IMR-90 (cell line): ENCODE measurements at regions not wholly inside any gene's neighbourhood (a gene's known extent, or its start where the extent isn't known, plus 50 kb on each side); places are given as distances from the start of the nearest gene placed in this dataset.

Experiments used
- ATAC-seq: fragments of 200-7000 bp; cut with Tn5 transposase; 2 replicates; pipeline ENCODE4 v1.9.1; 2020; ENCODE audit warnings: low read depth, mild to moderate bottlenecking, moderate library complexity
- BruUV-seq: library from RNA; stranded (reverse); fragments of 400-500 nt; replicated peaks from 2 replicates; lab custom pipeline; 2021; lab: Mats Ljungman, UMichigan
- CTCF ChIA-PET: fragments of 300-600 bp; formaldehyde crosslinking; extraction: SDS; loops from one replicate; lab custom pipeline; 2021; ENCODE audit warnings: antibody characterized with exemption; lab: Yijun Ruan, JAX
- POLR2A ChIA-PET: fragments of 300-600 bp; sonication (Branson Sonifier 250); formaldehyde crosslinking; loops from one replicate; lab custom pipeline; 2022; ENCODE audit warnings: antibody characterized with exemption; ENCODE audit not compliant: unreplicated experiment; lab: Charles Lee
- DNase-seq: peaks from one replicate; pipeline ENCODE4 v3.0.0; 2013
- H2AFZ ChIP-seq: replicated peaks from 2 replicates; pipeline ENCODE3; 2013; ENCODE audit warnings: low read length, mild to moderate bottlenecking; ENCODE audit not compliant: poor library complexity
- H2AK5ac ChIP-seq: 2 replicates; pipeline ENCODE4 v1.6.1; 2013; ENCODE audit warnings: low read depth, low read length, inconsistent platforms
- H2AK9ac ChIP-seq: replicated peaks from 2 replicates; pipeline ENCODE3; 2013; ENCODE audit warnings: mild to moderate bottlenecking, low read depth, low read length, moderate library complexity; ENCODE audit not compliant: poor library complexity
- H2BK120ac ChIP-seq: 2 replicates; pipeline ENCODE4 v1.6.1; 2013; ENCODE audit warnings: low read depth, low read length, inconsistent platforms
- H2BK15ac ChIP-seq: 3 replicates; pipeline ENCODE4 v1.6.1; 2013; ENCODE audit warnings: low read depth, low read length, inconsistent platforms
- H2BK20ac ChIP-seq: 2 replicates; pipeline ENCODE4 v1.6.1; 2013; ENCODE audit warnings: low read depth, mild to moderate bottlenecking, inconsistent platforms, low read length, moderate library complexity
- H2BK5ac ChIP-seq: 2 replicates; pipeline ENCODE4 v1.6.1; 2013; ENCODE audit warnings: mild to moderate bottlenecking, low read depth, low read length, inconsistent platforms; ENCODE audit not compliant: poor library complexity, severe bottlenecking
- H3K14ac ChIP-seq: replicated peaks from 2 replicates; pipeline ENCODE4 v1.6.1; 2013; ENCODE audit warnings: low read depth, low read length, inconsistent platforms
- H3K18ac ChIP-seq: 2 replicates; pipeline ENCODE4 v1.6.1; 2013; ENCODE audit warnings: low read depth, low read length, control low read depth
- H3K23ac ChIP-seq: 2 replicates; pipeline ENCODE4 v1.6.1; 2013; ENCODE audit warnings: low read depth, low read length, inconsistent platforms
- H3K27ac ChIP-seq: 2 replicates; pipeline ENCODE4 v1.5.1; 2013; ENCODE audit warnings: mild to moderate bottlenecking, control low read depth, low read length; ENCODE audit not compliant: insufficient read depth
- H3K27me3 ChIP-seq: 2 replicates; pipeline ENCODE4 v1.6.1; 2013; ENCODE audit warnings: low read length; ENCODE audit not compliant: control insufficient read depth, insufficient read depth
- H3K36me3 ChIP-seq: 2 replicates; pipeline ENCODE4 v1.6.1; 2013; ENCODE audit warnings: low read length, mixed read lengths; ENCODE audit not compliant: control insufficient read depth, insufficient read depth
- H3K4ac ChIP-seq: 2 replicates; pipeline ENCODE4 v1.6.1; 2013; ENCODE audit warnings: low read depth, low read length, inconsistent platforms
- H3K4me1 ChIP-seq: 2 replicates; pipeline ENCODE4 v1.6.1; 2013; ENCODE audit warnings: low read length, mixed read lengths; ENCODE audit not compliant: control insufficient read depth, insufficient read depth
- H3K4me2 ChIP-seq: 2 replicates; pipeline ENCODE4 v1.6.1; 2013; ENCODE audit warnings: low read depth, mild to moderate bottlenecking, control low read depth, low read length, moderate library complexity
- H3K4me3 ChIP-seq: 2 replicates; pipeline ENCODE4 v1.5.1; 2013; ENCODE audit warnings: low read depth, mild to moderate bottlenecking, control low read depth, low read length, moderate library complexity; ENCODE audit not compliant: insufficient read depth
- H3K56ac ChIP-seq: 2 replicates; pipeline ENCODE4 v1.6.1; 2013; ENCODE audit warnings: low read length, inconsistent platforms; ENCODE audit not compliant: insufficient read depth; ENCODE audit errors: extremely low read depth
- H3K79me1 ChIP-seq, 2 experiments: 2 replicates each; pipeline ENCODE4 v1.6.1; 2013; ENCODE audit warnings: low read length in 2 of 2, inconsistent platforms in 1 of 2, low read depth in 1 of 2
- H3K9ac ChIP-seq: 2 replicates; pipeline ENCODE4 v1.6.1; 2013; ENCODE audit warnings: low read depth, low read length, control low read depth
- H3K9me1 ChIP-seq: 2 replicates; pipeline ENCODE4 v1.6.1; 2013; ENCODE audit warnings: low read length, inconsistent platforms; ENCODE audit not compliant: insufficient read depth
- H3K9me3 ChIP-seq: 2 replicates; pipeline ENCODE4 v1.6.1; 2013; ENCODE audit warnings: low read length; ENCODE audit not compliant: control insufficient read depth, insufficient read depth
- H4K20me1 ChIP-seq: 2 replicates; pipeline ENCODE4 v1.6.1; 2013; ENCODE audit warnings: low read length, inconsistent platforms; ENCODE audit not compliant: insufficient read depth
- H4K5ac ChIP-seq: 2 replicates; pipeline ENCODE4 v1.6.1; 2013; ENCODE audit warnings: mild to moderate bottlenecking, low read depth, low read length, control low read depth
- H4K8ac ChIP-seq, 2 experiments: 2 replicates each; pipeline ENCODE4 v1.6.1; 2013; ENCODE audit warnings: low read depth in 2 of 2, low read length in 2 of 2, control low read depth in 1 of 2, inconsistent platforms in 1 of 2
- H4K91ac ChIP-seq: 2 replicates; pipeline ENCODE4 v1.6.1; 2013; ENCODE audit warnings: low read depth, low read length, inconsistent platforms; ENCODE audit not compliant: insufficient read depth
- BHLHE40 ChIP-seq: fragments of 150-350 bp; IDR thresholded peaks from 2 replicates; pipeline ENCODE4 v1.6.1; 2016; ENCODE audit warnings: mild to moderate bottlenecking, low read depth, low read length
- RCOR1 ChIP-seq: IDR thresholded peaks from 2 replicates; pipeline ENCODE4 v1.6.1; 2012; ENCODE audit warnings: mild to moderate bottlenecking, low read length, improper control_type of control experiment; ENCODE audit not compliant: insufficient replicate concordance
- WGBS, 2 experiments: methylation state at CpG; one replicate each; pipeline versions ENCODE4 v1.1.5 to v1.1.7; 2013; ENCODE audit warnings: missing lambda C conversion rate in 2 of 2; ENCODE audit not compliant: insufficient read length in 1 of 2; ENCODE audit errors: extremely low coverage in 2 of 2; 5-methylcytosine and 5-hydroxymethylcytosine counted together
- dilution Hi-C: fragments of 300-500 bp; cut with HindIII; formaldehyde crosslinking; loops from one replicate; pipeline ENCODE4 v1.14.3; 2018; ENCODE audit warnings: low sequenced_read_pairs; ENCODE audit not compliant: unreplicated experiment
- in situ Hi-C: fragments of 300-500 bp; cut with MboI; formaldehyde crosslinking; loops from 3 replicates; pipeline ENCODE4 v1.14.3; 2019; ENCODE audit warnings: low sequenced_read_pairs, inconsistent platforms, mixed read lengths
- intact Hi-C: fragments of 100-400 bp; cut with micrococcal nuclease; formaldehyde crosslinking; loops from 2 replicates; pipeline ENCODE4 v1.10.0; 2022

GRCh38 chr9:81193362-81194339 lies 495.7 kb downstream of the TLE1 start:
- H2BK120ac ChIP-seq, result no peak overlapping the region
- H2BK5ac ChIP-seq, result no peak overlapping the region
- WGBS, 2 experiments, result 40% methylated on average over 1 of the region's 1 CpG; no CpG with 5 or more reads in 1 of the 2 experiments
- no peak overlapping the region for H3K27ac ChIP-seq
- CTCF ChIA-PET, result interaction anchor here (0.6 to 0.7 kb wide), 2 partner anchors 12 to 245 kb away, joined by 3 to 4 read pairs; no protein-coding TSS in a partner anchor
- intact Hi-C loops (no loop called here), dilution Hi-C loops (no loop called here), in situ Hi-C loops (no loop called here)
- H3K9me1 ChIP-seq, result no peaks in the 10 kb centered on the region
- POLR2A ChIA-PET, result no interaction called here
- no peak overlapping the region for H3K9ac ChIP-seq
- DNase-seq (no peak), ATAC-seq (no peak)
- H4K20me1 ChIP-seq, result no peaks in the 10 kb centered on the region
- peaks cover 6% of the 10 kb centered on the region for H3K9me3 ChIP-seq
- H3K14ac ChIP-seq, result no peak overlapping the region
- no peak overlapping the region for H4K5ac ChIP-seq
- H2AFZ ChIP-seq, result no peak overlapping the region
- H4K8ac ChIP-seq, result no peak overlapping the region
- no peaks in the 10 kb centered on the region for H3K27me3 ChIP-seq
- no peak overlapping the region for H2BK20ac ChIP-seq
- no peak overlapping the region for H3K4me2 ChIP-seq
- TF ChIP-seq RCOR1 (no peak), BHLHE40 (no peak)
- H3K4ac ChIP-seq, result no peak overlapping the region
- H2AK5ac ChIP-seq, result no peak overlapping the region
- no peak overlapping the region for H3K56ac ChIP-seq
- no peak overlapping the region for H2BK15ac ChIP-seq
- H3K4me3 ChIP-seq, result no peak overlapping the region
- no peak overlapping the region for H3K23ac ChIP-seq
- no peak overlapping the region for H2AK9ac ChIP-seq
- H3K18ac ChIP-seq, result no peak overlapping the region
- H3K79me1 ChIP-seq, result no peaks in the 10 kb centered on the region
- no peak overlapping the region for H4K91ac ChIP-seq
- H3K4me1 ChIP-seq, result no peaks in the 10 kb centered on the region
- no peaks in the 10 kb centered on the region for H3K36me3 ChIP-seq
- no TSS peak for BruUV-seq
